ENCODE measurements at regions not wholly inside any gene's neighbourhood (a gene's known extent, or its start where the extent isn't known, plus 50 kb on each side); places are given as distances from the start of the nearest gene placed in this dataset.

DNA sequence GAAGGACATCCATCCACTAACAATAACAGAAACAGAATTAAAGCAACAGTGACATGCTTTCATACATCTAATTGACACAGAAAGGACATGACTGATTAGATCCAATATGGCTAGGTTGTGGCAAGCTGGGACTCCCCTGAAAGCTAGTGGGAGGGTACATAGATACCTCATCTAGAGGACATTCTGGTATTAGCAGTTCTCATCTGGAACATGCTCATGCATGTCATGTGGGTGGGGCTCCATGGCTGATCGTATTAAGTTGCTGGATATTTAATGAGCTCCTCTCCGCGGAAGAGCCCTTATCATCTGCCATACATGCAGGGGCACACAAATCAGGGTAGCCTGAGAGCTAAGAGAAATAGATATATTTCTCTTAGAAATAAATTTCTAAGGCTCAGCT is 358.9 kb downstream of the ICE1 start:
- H3K18ac ChIP-seq (ENCODE audit: insufficient read length, low read depth, low read length), result no peak overlapping the region
- H2BK20ac ChIP-seq (ENCODE audit: low read depth, low read length, poor library complexity, severe bottlenecking), result no peak overlapping the region
- H4K8ac ChIP-seq (replicated peaks; ENCODE audit: insufficient read length, low read depth, low read length), result no peak overlapping the region
- no peak overlapping the region for H2BK15ac ChIP-seq (ENCODE audit: low read depth, low read length)
- peaks cover 10 to 21% of the 10 kb centered on the region in 2 experiments for H3K4me1 Mint-ChIP-seq
- H2AK5ac ChIP-seq (ENCODE audit: insufficient read length, low read length), result no peak overlapping the region
- H3K14ac ChIP-seq (ENCODE audit: insufficient read depth, low read length), result no peak overlapping the region
- no peak for DNase-seq
- no peak overlapping the region for H3K4ac ChIP-seq (ENCODE audit: low read depth, low read length)
- H3K9me3 Mint-ChIP-seq, result peaks cover 5 to 8% of the 10 kb centered on the region in 2 experiments; a peak in 3 of 5 replicates
- TF ChIP-seq, protein P1, sequence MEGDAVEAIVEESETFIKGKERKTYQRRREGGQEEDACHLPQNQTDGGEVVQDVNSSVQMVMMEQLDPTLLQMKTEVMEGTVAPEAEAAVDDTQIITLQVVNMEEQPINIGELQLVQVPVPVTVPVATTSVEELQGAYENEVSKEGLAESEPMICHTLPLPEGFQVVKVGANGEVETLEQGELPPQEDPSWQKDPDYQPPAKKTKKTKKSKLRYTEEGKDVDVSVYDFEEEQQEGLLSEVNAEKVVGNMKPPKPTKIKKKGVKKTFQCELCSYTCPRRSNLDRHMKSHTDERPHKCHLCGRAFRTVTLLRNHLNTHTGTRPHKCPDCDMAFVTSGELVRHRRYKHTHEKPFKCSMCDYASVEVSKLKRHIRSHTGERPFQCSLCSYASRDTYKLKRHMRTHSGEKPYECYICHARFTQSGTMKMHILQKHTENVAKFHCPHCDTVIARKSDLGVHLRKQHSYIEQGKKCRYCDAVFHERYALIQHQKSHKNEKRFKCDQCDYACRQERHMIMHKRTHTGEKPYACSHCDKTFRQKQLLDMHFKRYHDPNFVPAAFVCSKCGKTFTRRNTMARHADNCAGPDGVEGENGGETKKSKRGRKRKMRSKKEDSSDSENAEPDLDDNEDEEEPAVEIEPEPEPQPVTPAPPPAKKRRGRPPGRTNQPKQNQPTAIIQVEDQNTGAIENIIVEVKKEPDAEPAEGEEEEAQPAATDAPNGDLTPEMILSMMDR (conservative IDR thresholded peaks at IDR 0.05), result no peak
- no peak overlapping the region for H3K9ac ChIP-seq (ENCODE audit: extremely low read depth, insufficient read length, low read length)
- no peak overlapping the region for H3K4me3 Mint-ChIP-seq
- H3K9me3 ChIP-seq (ENCODE audit: control insufficient read depth, low read depth, low read length), result no peaks in the 10 kb centered on the region
- no CpG with 5 or more reads among the region's 3 CpGs for WGBS (ENCODE audit: extremely low coverage, insufficient read length, low lambda C conversion rate)
- H3K27me3 Mint-ChIP-seq (ENCODE audit: low read depth), result no peaks in the 10 kb centered on the region
- H4K20me1 ChIP-seq (ENCODE audit: control insufficient read depth, insufficient read depth, insufficient read length), result no peaks in the 10 kb centered on the region
- H3K79me1 ChIP-seq (ENCODE audit: insufficient read depth, low read depth, low read length, poor library complexity, severe bottlenecking), result no peaks in the 10 kb centered on the region
- H2BK5ac ChIP-seq (ENCODE audit: insufficient read length, low read length), result no peak overlapping the region
- no peak overlapping the region for H3K23ac ChIP-seq (ENCODE audit: insufficient read length, low read depth, low read length)
- H4K91ac ChIP-seq (ENCODE audit: insufficient read length, low read depth, low read length), result no peak overlapping the region
- H3K4me2 ChIP-seq (ENCODE audit: insufficient read depth, insufficient read length, low read length), result no peak overlapping the region
- no peak overlapping the region for H3T11ph ChIP-seq (ENCODE audit: low read length)
- H3K4me1 ChIP-seq (ENCODE audit: insufficient read depth, low read length), result no peaks in the 10 kb centered on the region
- H2AFZ ChIP-seq (ENCODE audit: low read length), result no peak overlapping the region
- H2BK12ac ChIP-seq (ENCODE audit: insufficient read length, low read depth, low read length), result no peak overlapping the region
- H3K27ac ChIP-seq (ENCODE audit: insufficient read length, low read depth, low read length), result no peak overlapping the region
- H3K79me2 ChIP-seq (ENCODE audit: insufficient read depth, low read length), result no peaks in the 10 kb centered on the region
- H3K23me2 ChIP-seq (ENCODE audit: insufficient read length, low read depth, low read length, poor library complexity, severe bottlenecking), result no peaks in the 10 kb centered on the region
- peaks cover 0 to 4% (median 2%) of the 10 kb centered on the region in 3 experiments; a peak in 4 of 7 replicates for H3K36me3 Mint-ChIP-seq (ENCODE audit: insufficient read depth in 1 of 3, low read depth in 3 of 3)
- no peak overlapping the region for H2BK120ac ChIP-seq (ENCODE audit: low read depth, low read length, poor library complexity, severe bottlenecking)
- no peak overlapping the region for H4K5ac ChIP-seq (ENCODE audit: insufficient read length, low read depth, low read length)
- H3K27me3 ChIP-seq (ENCODE audit: insufficient read depth, low read length), result no peaks in the 10 kb centered on the region
- H3K27ac Mint-ChIP-seq, result no peak overlapping the region; a peak in 1 of 7 replicates
- no peak overlapping the region for H3K56ac ChIP-seq (ENCODE audit: insufficient read length, low read depth, low read length)
